GM19452 (cell line): ENCODE measurements at regions not wholly inside any gene's neighbourhood (a gene's known extent, or its start where the extent isn't known, plus 50 kb on each side); places are given as distances from the start of the nearest gene placed in this dataset.
"Not testable (repeated sequence)": the region's sequence is repeated elsewhere in the genome, so short reads cannot be mapped to it uniquely, and the experiment has no call there.

ENCODE experiments used
- ATAC-seq: cut with Tn5 transposase; IDR thresholded peaks from one replicate; pipeline ENCODE4 v1.9.1; 2021; ENCODE audit not compliant: unreplicated experiment

DNA sequence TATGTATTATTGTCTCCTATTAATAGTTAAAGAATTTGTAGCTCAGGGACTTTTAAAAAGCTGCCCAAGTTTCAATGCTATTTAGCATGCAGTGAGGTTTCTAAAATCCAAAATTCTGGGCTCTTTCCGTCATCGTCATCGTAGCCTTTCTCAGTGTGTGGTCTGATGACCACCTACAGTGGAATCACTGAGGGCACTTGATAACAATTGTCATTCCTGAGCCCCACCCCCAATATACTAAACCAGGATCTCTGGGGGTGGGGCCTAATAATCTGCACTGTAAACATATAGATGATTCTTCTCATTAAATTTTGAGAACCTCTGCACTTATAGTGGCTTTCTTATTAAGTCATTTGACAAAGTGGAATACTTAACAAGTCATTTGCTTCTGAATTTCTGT lies 674.8 kb downstream of the PLPP3 start:
- ATAC-seq = no peak

DNA sequence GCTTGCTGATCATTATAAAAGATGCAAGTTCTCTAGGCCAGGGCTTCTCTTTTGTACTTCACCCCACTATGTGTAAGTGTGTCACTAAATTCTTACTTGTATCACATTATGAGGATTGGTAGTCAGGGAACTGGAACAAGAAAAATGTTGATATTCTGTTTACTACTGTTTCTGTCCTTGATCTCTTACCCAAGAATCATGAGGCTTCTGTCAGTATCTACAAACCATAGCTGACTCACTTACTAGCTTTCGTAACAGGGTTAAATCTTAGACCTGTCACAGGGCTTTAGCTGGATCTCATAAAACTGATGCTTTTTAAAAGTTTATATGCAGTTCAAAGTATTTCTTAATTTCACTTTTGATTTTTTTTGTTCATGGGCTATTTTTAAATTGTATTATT lies 681.2 kb downstream of the PLPP3 start:
- no peak for ATAC-seq

DNA sequence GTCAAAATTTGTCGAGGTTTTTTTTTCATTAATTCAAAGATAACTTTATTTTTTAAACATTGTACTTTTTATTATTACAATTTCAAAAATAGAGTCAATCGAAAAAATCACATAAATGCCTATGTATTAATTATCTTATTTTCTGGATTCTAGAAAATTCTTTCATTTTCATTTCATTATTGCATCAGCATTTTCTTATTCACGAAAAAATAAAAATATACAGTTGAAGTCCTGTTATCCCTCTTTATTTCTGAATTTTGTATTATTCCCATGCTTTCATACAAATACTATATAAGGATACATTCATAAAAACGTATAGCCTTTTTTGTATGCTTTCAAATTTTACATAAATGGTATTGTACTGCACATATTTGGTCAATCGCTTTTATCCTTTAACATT lies 681.0 kb upstream of the USP24 start:
- no peak for ATAC-seq

- ATAC-seq = no peak
Measured at GRCh38 chr1:55894521-55894920, 679.4 kb upstream of the USP24 start.

GRCh38 chr1:55893155-55893554 lies 678.0 kb upstream of the USP24 start:
- no peak for ATAC-seq

GRCh38 chr1:55888685-55889317 lies 673.6 kb upstream of the USP24 start:
- ATAC-seq = no peak

DNA sequence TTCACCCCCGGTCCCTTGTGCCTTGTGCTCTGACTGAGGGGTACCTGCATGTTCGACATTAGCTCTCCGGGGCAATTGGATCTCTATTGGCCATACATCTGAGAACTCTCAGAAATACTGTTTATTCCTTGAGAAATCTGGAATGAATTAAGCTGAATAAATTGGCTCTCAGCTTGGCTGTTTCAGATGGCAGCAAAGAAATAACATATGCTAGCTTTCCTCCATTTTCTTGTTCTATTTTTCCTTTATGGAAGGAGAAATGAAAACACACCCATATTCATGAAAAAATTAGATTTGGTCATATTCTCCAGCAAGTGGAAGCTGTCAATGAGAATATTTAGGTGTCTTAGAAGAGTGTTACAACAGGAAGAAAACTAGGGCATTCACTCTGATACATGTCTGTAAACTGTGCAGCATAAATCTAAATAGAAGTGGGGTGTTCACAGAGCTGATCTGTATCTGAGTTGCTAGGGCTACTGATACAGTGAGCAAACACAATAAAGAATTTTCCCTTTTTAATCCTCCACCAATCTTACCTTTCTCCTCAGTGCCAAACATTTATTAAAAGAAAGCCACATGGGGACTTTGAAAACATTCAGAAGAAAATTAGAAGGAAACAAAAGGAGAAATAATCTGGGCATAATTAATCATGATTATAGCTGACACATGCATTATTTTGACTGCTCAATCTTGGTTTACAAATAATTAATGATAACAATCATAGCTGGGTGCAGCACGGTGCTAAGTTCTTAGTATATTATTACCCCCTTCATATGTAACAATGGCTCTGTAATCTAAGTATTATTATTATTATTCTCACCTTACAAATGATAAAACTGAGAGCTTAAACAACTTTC lies 671.9 kb upstream of the USP24 start:
- no peak for ATAC-seq

DNA sequence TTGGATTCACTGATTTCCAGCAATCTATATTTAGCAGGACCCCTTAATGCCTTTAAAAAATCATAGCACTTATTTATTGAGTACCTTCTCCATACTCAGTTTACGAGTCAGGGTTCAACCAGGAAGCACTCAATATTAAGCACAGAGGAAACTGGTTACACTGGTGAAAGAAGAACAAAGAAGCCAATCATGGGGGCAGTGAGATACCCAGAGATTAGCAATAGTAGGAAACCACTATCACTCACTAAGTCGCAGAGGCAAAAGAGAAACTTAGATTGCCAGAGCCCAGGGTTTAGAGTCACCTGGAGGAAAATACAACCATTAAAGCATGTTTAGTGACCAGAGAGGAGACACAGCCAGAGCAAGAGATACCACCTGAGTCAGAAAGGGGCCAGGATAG lies 670.5 kb upstream of the USP24 start:
- no peak for ATAC-seq

DNA sequence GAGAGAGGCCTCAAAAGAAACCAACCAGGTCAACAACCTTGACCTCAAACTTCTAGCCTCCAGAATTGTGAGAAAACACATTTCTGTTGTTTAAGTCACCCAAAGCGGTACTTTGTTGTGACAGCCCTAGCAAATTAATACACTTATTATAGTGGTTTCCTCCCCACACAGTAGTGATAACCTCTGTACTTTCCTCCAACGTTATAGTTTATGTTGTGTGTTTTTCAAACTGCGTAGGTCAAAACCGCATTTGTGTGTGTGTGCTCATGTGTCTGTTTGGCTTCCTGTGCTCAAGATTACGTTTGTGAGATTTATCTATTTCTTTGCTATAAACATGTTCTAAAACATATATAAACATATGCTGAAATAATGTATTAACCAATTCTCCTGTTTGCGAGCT lies 667.8 kb upstream of the USP24 start:
- no peak for ATAC-seq

DNA sequence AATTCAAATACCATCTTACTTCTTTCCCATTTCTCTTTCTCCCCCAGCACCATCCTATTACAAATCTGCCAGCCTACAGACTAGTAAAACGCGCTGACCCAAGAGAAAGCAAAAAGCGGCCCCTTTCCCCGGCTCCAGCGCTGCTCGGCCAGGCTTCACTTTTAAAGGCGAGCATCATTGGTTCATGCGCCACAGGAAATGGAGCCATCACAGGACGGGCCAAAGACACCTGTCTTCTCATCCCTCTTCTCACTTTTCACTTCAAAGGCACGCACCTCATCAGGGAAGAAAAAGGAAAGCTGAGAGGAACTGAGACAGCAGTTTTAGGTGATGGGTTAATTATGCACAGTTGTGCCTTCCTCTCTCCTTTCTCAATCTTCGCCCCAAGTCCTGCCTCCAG lies 664.2 kb upstream of the USP24 start:
- ATAC-seq = no peak

GRCh38 chr1:55877437-55878232 lies 662.5 kb upstream of the USP24 start:
- no peak for ATAC-seq

- no peak for ATAC-seq
Measured at GRCh38 chr1:55876276-55877060, 661.3 kb upstream of the USP24 start.

DNA sequence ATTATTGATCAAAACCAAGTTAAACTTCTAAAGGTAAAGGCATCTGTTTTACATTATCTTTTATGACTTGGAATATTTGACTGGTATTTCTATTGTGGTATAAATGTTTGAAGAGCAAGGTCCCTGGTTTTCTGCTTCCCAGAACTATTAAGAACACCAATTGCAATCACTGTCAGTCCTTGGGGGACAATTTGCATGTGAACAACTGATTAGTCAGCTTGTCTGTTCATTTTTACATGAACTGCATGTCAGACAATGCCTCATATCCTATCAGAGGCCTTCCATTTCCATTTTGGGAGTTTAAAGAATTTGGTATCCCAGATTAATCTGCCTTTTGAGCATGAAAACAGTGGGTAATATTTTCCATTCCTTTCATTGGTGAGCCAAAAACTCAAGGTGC lies 654.9 kb upstream of the USP24 start:
- ATAC-seq = no peak

DNA sequence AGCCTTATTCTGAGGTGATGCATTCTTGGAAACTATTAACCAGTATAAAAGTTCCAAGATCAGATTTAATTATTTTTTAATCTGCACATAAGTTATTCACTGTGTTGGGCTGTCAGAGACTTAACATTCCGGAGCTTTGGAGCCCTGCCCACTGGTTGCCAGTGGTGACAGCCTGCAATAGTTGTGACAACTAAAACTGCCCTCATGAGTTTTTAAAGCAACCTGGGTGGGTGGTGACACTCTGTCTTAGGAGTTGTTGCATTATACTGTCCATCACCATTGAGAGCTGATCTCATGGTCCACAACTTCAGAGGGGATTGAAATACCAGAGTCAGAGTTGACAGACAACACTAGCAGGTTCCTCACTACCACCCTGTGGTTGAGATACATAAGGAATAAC lies 653.9 kb upstream of the USP24 start:
- no peak for ATAC-seq

GRCh38 chr1:55868026-55868425 lies 652.9 kb upstream of the USP24 start:
- no peak for ATAC-seq

- ATAC-seq = no peak
Measured at GRCh38 chr1:55867304-55867843, 652.2 kb upstream of the USP24 start.

- not testable (repeated sequence) for ATAC-seq
Measured at GRCh38 chr1:55865778-55866177, 650.6 kb upstream of the USP24 start.

DNA sequence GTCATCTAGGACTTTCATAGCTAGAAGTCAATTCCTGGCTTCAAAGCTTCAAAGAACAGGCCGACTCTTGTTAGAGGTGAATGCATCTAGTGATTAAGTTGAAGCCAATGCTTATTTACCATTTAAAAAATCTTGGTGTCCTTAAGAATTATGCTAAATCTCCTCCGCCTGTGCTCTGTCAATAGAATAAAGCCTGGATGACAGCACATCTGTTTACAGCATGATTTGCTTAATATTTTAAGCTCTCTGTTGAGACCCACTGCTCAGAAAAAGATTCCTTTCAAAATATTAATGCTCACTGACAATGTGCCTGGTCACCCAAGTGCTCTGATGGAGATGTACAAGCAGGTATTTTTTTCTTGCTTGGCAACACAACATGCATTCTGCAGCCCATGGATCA lies 649.1 kb upstream of the USP24 start:
- no peak for ATAC-seq

GRCh38 chr1:55861676-55862340 lies 646.6 kb upstream of the USP24 start:
- ATAC-seq = no peak

DNA sequence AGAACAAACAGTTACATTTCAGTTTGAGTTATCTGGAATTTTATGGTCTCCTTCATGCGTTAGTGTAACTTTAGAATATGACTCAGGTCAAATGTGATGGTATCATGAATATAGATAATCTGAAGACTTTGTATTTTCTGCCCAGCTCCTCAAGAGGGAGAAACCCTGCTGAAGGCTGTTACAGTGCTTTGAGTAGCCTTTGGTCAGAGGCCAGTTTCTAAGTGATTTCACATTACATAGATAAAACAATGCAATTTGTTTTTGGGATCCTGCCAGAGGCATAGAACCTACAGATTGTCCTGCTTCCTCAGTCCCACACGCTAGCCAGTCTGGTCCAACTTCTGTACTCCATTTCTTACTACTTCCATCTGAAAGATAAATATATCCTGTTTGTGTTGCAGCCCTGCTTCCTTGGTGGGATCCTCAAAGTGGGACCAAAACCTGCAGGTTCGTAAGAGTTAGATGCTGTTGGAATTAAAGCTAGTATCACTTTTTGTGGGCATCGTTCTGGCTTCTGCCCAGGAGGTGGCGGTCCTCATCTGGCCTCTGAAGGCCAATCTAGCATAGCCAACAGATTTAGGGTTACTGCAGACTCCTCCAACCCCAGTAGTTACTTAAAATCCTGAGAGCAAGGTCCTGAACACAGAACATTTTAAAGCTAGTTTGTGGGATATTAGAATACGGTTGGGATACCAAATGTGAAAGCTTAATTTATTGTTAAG lies 645.8 kb upstream of the USP24 start:
- no peak for ATAC-seq
